Suprapubic skin (tissue), 3 donors: ENCODE measurements at regions not wholly inside any gene's neighbourhood (a gene's known extent, or its start where the extent isn't known, plus 50 kb on each side); places are given as distances from the start of the nearest gene placed in this dataset.

Source experiments
- POLR2AphosphoS5 ChIP-seq, 3 donors: sonication (generic); formaldehyde crosslinking; IDR thresholded peaks; one replicate each; pipeline ENCODE4 v1.6.1; 2017; ENCODE audit warnings: antibody characterized with exemption in 3 of 3
- TF ChIP-seq, protein P1 (sequence below), 2 donors: fragments of 200-600 bp in 1 of 2; fragments of 450-650 bp in 1 of 2; sonication (generic) in 1 of 2; IDR thresholded peaks; one replicate each; pipeline ENCODE4 v1.5.1; 2016 to 2019; ENCODE audit warnings: antibody characterized with exemption in 2 of 2, mild to moderate bottlenecking in 1 of 2, moderate library complexity in 1 of 2

DNA sequence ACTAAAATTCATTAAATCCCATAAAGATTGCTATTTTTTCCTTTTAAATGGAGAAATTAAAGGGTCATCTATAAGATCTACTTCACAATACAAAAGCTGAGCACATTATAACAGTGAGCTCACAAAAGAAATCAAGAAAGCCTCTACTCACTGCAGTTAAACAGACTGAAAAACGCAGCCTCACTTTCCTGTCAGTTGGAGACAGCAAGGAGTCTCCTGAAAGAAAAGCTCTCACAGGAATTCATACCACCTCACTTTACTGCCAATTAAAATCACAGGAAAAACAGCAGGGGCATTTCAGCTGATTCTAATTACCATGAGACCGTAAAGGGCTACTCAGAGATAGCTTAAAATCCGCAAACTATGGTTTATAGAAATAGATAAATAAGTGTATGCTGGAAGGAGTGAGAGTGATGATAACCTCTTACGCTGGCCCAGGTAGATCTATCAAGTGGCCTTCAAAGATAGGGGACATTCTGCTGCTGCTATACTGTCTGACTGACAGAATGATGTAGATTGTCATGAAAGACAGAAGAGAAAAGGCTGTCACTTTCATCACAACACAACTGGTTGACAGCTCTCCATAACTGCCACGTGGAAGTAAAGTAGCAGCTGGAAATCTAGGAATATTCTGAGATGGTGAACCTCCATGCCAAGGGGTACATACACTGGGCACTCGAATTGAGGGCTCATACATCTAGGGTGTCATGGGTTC, 1333.7 kb upstream of the DIAPH2 start:
- TF ChIP-seq, protein P1, sequence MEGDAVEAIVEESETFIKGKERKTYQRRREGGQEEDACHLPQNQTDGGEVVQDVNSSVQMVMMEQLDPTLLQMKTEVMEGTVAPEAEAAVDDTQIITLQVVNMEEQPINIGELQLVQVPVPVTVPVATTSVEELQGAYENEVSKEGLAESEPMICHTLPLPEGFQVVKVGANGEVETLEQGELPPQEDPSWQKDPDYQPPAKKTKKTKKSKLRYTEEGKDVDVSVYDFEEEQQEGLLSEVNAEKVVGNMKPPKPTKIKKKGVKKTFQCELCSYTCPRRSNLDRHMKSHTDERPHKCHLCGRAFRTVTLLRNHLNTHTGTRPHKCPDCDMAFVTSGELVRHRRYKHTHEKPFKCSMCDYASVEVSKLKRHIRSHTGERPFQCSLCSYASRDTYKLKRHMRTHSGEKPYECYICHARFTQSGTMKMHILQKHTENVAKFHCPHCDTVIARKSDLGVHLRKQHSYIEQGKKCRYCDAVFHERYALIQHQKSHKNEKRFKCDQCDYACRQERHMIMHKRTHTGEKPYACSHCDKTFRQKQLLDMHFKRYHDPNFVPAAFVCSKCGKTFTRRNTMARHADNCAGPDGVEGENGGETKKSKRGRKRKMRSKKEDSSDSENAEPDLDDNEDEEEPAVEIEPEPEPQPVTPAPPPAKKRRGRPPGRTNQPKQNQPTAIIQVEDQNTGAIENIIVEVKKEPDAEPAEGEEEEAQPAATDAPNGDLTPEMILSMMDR (IDR thresholded peaks at IDR 0.05) = no peak
- TF ChIP-seq POLR2AphosphoS5 (IDR thresholded peaks at IDR 0.05) = no peak
